OCI-LY3 (cell line): ENCODE measurements at regions not wholly inside any gene's neighbourhood (a gene's known extent, or its start where the extent isn't known, plus 50 kb on each side); places are given as distances from the start of the nearest gene placed in this dataset.

Experiments
- H2AFZ ChIP-seq: fragments of 200-600, 300-600 bp; shearing (Covaris generic); 2 replicates; pipeline ENCODE4 v1.6.0; 2014; ENCODE audit warnings: antibody characterized with exemption, low read depth, low read length
- H3K27ac ChIP-seq: fragments of 200-600, 300-600 bp; sonication (generic); 2 replicates; pipeline ENCODE4 v1.5.1; 2014; ENCODE audit warnings: mild to moderate bottlenecking, low read length, moderate library complexity, mixed read lengths
- H3K27me3 ChIP-seq: fragments of 200-600, 300-600 bp; sonication (generic); 2 replicates; pipeline ENCODE4 v1.6.1; 2014; ENCODE audit warnings: low read depth, low read length, mixed read lengths
- H3K36me3 ChIP-seq: fragments of 200-600, 300-600 bp; sonication (generic); replicated peaks from 2 replicates; pipeline ENCODE3; 2014; ENCODE audit warnings: low read depth, low read length, mixed read lengths
- H3K4me1 ChIP-seq: fragments of 300-600, 200-600 bp; sonication (generic); 2 replicates; pipeline ENCODE4 v1.6.1; 2014; ENCODE audit warnings: low read length, mixed read lengths
- H3K4me2 ChIP-seq: fragments of 200-600, 300-600 bp; sonication (generic); 2 replicates; pipeline ENCODE4 v1.6.1; 2014; ENCODE audit warnings: low read length, mixed read lengths
- H3K4me3 ChIP-seq: fragments of 300-600, 200-600 bp; sonication (generic); 2 replicates; pipeline ENCODE4 v1.5.1; 2014; ENCODE audit warnings: antibody characterized with exemption, mild to moderate bottlenecking, low read length, moderate library complexity
- H3K79me2 ChIP-seq: fragments of 300-600, 200-600 bp; shearing (Covaris generic); 2 replicates; pipeline ENCODE4 v1.6.1; 2014; ENCODE audit warnings: mild to moderate bottlenecking, low read length, mixed read lengths
- H3K9ac ChIP-seq: fragments of 300-600, 200-600 bp; shearing (Covaris generic); 2 replicates; pipeline ENCODE4 v1.6.0; 2014; ENCODE audit warnings: mild to moderate bottlenecking, low read length, moderate library complexity
- H3K9me3 ChIP-seq: fragments of 200-600, 300-600 bp; shearing (Covaris generic); 2 replicates; pipeline ENCODE4 v1.6.1; 2014; ENCODE audit warnings: low read length, mixed read lengths; ENCODE audit not compliant: insufficient read depth
- H4K20me1 ChIP-seq: fragments of 200-600, 300-600 bp; sonication (generic); 2 replicates; pipeline ENCODE4 v1.6.1; 2016; ENCODE audit warnings: low read length, mixed read lengths; ENCODE audit not compliant: insufficient read depth
- EZH2phosphoT487 ChIP-seq: fragments of 200-600 bp; shearing (Covaris generic); IDR thresholded peaks from 2 replicates; pipeline ENCODE4 v1.6.1; 2018; ENCODE audit warnings: antibody characterized with exemption, mixed run types, low read depth
- TF ChIP-seq, protein P1 (sequence below): fragments of 200-600, 300-600 bp; sonication (generic); IDR thresholded peaks from 2 replicates; pipeline ENCODE4 v1.5.1; 2014; ENCODE audit warnings: antibody characterized with exemption, low read length, low read depth

DNA sequence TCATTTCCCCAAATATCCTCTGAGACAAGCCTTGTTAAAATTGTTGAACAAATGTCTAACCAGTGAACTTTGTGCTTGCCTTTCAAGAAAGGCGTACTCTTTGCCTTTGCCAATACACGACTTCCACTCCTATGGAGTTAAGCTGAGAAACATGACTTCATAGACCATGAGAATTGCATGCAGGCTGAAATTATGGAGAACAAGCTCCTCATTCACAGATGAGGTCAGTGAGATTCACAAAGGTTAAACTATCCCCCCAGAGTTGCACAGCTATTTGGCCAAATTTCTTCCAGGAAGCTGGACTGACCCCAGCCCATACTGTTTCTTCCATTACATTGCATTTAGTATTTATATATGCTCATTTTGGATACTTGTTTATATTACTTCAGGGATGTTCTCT lies 221.4 kb upstream of the SEMA3C start:
- Histone ChIP-seq H3K4me1 (peaks cover 20% of the 10 kb centered on the region), H3K27ac (no peak overlapping the region), H3K27me3 (no peaks in the 10 kb centered on the region), H2AFZ (no peak overlapping the region), H3K4me3 (no peak overlapping the region), H3K9ac (no peak overlapping the region), H3K9me3 (no peaks in the 10 kb centered on the region), H4K20me1 (no peaks in the 10 kb centered on the region), H3K36me3 (no peaks in the 10 kb centered on the region), H3K4me2 (peak overlapping the region; percentile 38; the same call in 1 of the 2 replicates), H3K79me2 (no peaks in the 10 kb centered on the region)
- TF ChIP-seq, protein P1, sequence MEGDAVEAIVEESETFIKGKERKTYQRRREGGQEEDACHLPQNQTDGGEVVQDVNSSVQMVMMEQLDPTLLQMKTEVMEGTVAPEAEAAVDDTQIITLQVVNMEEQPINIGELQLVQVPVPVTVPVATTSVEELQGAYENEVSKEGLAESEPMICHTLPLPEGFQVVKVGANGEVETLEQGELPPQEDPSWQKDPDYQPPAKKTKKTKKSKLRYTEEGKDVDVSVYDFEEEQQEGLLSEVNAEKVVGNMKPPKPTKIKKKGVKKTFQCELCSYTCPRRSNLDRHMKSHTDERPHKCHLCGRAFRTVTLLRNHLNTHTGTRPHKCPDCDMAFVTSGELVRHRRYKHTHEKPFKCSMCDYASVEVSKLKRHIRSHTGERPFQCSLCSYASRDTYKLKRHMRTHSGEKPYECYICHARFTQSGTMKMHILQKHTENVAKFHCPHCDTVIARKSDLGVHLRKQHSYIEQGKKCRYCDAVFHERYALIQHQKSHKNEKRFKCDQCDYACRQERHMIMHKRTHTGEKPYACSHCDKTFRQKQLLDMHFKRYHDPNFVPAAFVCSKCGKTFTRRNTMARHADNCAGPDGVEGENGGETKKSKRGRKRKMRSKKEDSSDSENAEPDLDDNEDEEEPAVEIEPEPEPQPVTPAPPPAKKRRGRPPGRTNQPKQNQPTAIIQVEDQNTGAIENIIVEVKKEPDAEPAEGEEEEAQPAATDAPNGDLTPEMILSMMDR, result no peak
- no peak for TF ChIP-seq EZH2phosphoT487

DNA sequence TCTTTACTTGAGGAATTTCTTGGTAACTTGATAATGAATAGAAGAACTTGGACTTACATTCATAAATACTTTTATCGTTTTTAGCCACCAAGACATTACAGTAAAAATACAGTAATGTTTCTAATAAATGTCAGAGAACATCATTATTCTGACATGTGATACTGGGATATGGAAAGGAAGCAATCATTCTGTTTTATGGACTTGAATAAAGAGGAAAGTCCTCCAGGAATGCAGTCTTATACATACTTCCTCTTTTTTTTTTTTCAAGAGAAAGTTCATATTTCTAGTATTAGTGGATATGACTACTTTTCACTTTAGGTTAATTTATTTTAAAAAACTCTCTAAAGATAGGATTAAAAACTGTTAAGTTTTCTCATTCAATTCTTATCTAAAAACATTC lies 220.0 kb upstream of the SEMA3C start:
- TF ChIP-seq, protein P1, result no peak
- TF ChIP-seq EZH2phosphoT487, result no peak
- Histone ChIP-seq H3K79me2 (no peaks in the 10 kb centered on the region), H3K9me3 (no peaks in the 10 kb centered on the region)

DNA sequence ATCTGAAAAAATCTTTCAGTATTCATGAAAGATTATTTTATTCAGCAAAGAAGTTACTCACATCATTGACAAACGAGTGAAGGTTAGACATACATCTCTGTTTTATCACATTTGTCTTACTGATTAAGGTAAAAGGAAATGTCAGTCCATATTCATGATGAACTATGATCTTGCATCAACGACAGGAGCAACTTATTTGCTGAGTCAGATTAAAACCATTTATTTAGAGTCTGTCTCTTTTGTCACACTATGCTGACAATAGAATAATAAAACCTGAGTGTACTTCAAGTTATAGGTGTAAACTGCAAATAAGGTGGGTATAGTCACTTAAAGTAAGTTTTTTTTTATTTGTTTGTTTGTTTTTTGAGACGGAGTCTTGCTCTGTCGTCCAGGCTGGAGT lies 216.5 kb upstream of the SEMA3C start:
- Histone ChIP-seq H3K27ac (no peak overlapping the region), H3K36me3 (no peaks in the 10 kb centered on the region)

More for the DNA sequence above, 220.0 kb upstream of the SEMA3C start:
- Histone ChIP-seq H3K36me3 (no peaks in the 10 kb centered on the region), H3K4me3 (no peak overlapping the region), H3K27me3 (no peaks in the 10 kb centered on the region), H3K27ac (no peak overlapping the region), H4K20me1 (no peaks in the 10 kb centered on the region), H3K4me1 (peaks cover 24% of the 10 kb centered on the region), H3K9ac (no peak overlapping the region), H2AFZ (no peak overlapping the region), H3K4me2 (no peak overlapping the region)

DNA sequence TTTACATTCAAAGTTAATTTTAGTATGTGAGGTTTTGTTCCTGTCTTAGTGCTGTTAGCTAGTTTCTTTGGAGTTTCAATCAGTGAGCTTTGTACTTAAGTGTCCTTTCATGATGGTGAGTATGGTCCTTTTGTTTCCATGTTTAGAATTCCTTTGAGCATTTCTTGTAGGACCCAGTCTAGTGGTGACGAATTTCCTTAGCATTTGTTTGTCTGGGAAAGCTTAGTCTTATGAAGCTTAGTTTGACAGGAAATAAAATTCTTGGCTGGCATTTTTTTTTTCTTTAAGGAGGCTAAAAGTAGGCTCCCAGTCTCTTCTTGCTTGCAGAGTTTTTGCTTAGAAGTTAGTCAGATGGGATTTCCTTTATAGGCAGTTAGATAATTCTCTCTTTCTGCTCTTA lies 209.2 kb upstream of the SEMA3C start:
- Histone ChIP-seq H3K4me1 (no peaks in the 10 kb centered on the region), H3K4me2 (no peak overlapping the region), H2AFZ (no peak overlapping the region), H3K27ac (no peak overlapping the region), H3K36me3 (peaks cover 10% of the 10 kb centered on the region), H3K4me3 (no peak overlapping the region), H3K79me2 (no peaks in the 10 kb centered on the region), H3K27me3 (no peaks in the 10 kb centered on the region), H3K9ac (no peak overlapping the region), H3K9me3 (peaks cover 13% of the 10 kb centered on the region; the same call in 1 of the 2 replicates), H4K20me1 (no peaks in the 10 kb centered on the region)
- no peak for TF ChIP-seq EZH2phosphoT487
- TF ChIP-seq, protein P1, result no peak

More for the DNA sequence above, 216.5 kb upstream of the SEMA3C start:
- H3K9me3 ChIP-seq, result no peaks in the 10 kb centered on the region
- H3K9ac ChIP-seq, result no peak overlapping the region
- no peaks in the 10 kb centered on the region for H3K79me2 ChIP-seq
- no peak for TF ChIP-seq EZH2phosphoT487
- TF ChIP-seq, protein P1, result no peak
- no peak overlapping the region for H2AFZ ChIP-seq
- H3K4me3 ChIP-seq, result no peak overlapping the region
- no peaks in the 10 kb centered on the region for H4K20me1 ChIP-seq
- H3K4me1 ChIP-seq, result peaks cover 21% of the 10 kb centered on the region
- no peak overlapping the region for H3K4me2 ChIP-seq
- H3K27me3 ChIP-seq, result no peaks in the 10 kb centered on the region
